ENCODE measurements at regions not wholly inside any gene's neighbourhood (a gene's known extent, or its start where the extent isn't known, plus 50 kb on each side); places are given as distances from the start of the nearest gene placed in this dataset.
A peak's percentile ranks its signal among the peaks of the same experiment; 100 is the strongest.

GRCh38 chr4:42315231-42315630 is 82.1 kb upstream of the SHISA3 start:
- TF ChIP-seq POLR2A (IDR thresholded peaks at IDR 0.05; ENCODE audit: low read depth, low read length) = no peak
- FAIRE-seq (no peak), DNase-seq (ENCODE audit: insufficient read length) (no peak)

GRCh38 chr4:42320822-42321388 is 76.4 kb upstream of the SHISA3 start:
- no peak for FAIRE-seq
- TF ChIP-seq POLR2A (IDR thresholded peaks at IDR 0.05; ENCODE audit: low read depth, low read length) (no peak), TAF1 (IDR thresholded peaks at IDR 0.05; ENCODE audit: borderline replicate concordance, low read depth, low read length) (no peak), POLR2AphosphoS5 (IDR thresholded peaks at IDR 0.05; ENCODE audit: low read depth, low read length) (no peak)
- DNase-seq (ENCODE audit: insufficient read length) = no peak

- DNase-seq (ENCODE audit: insufficient read length) (no peak), FAIRE-seq (no peak)
- TF ChIP-seq POLR2AphosphoS5 (IDR thresholded peaks at IDR 0.05; ENCODE audit: low read depth, low read length) (no peak), POLR2A (IDR thresholded peaks at IDR 0.05; ENCODE audit: low read depth, low read length) (no peak), TAF1 (IDR thresholded peaks at IDR 0.05; ENCODE audit: borderline replicate concordance, low read depth, low read length) (no peak)
These were observed 71.2 kb upstream of the SHISA3 start for GRCh38 chr4:42326040-42326439.

GRCh38 chr4:42326524-42326923 is 70.8 kb upstream of the SHISA3 start:
- FAIRE-seq (no peak), DNase-seq (ENCODE audit: insufficient read length) (no peak)
- TF ChIP-seq POLR2A (IDR thresholded peaks at IDR 0.05; ENCODE audit: low read depth, low read length) (no peak), POLR2AphosphoS5 (IDR thresholded peaks at IDR 0.05; ENCODE audit: low read depth, low read length) (no peak), TAF1 (IDR thresholded peaks at IDR 0.05; ENCODE audit: borderline replicate concordance, low read depth, low read length) (no peak)

GRCh38 chr4:42327323-42327722 is 70.0 kb upstream of the SHISA3 start:
- DNase-seq (ENCODE audit: insufficient read length) (no peak), FAIRE-seq (no peak)
- TF ChIP-seq POLR2AphosphoS5 (IDR thresholded peaks at IDR 0.05; ENCODE audit: low read depth, low read length) (no peak), POLR2A (IDR thresholded peaks at IDR 0.05; ENCODE audit: low read depth, low read length) (no peak), TAF1 (IDR thresholded peaks at IDR 0.05; ENCODE audit: borderline replicate concordance, low read depth, low read length) (no peak)

GRCh38 chr4:42328978-42329377 is 68.3 kb upstream of the SHISA3 start:
- TF ChIP-seq POLR2A (IDR thresholded peaks at IDR 0.05; ENCODE audit: low read depth, low read length) (no peak), TAF1 (IDR thresholded peaks at IDR 0.05; ENCODE audit: borderline replicate concordance, low read depth, low read length) (no peak), POLR2AphosphoS5 (IDR thresholded peaks at IDR 0.05; ENCODE audit: low read depth, low read length) (no peak)
- DNase-seq (ENCODE audit: insufficient read length) (no peak), FAIRE-seq (no peak)

- no peak for FAIRE-seq
- TF ChIP-seq POLR2AphosphoS5 (IDR thresholded peaks at IDR 0.05; ENCODE audit: low read depth, low read length) = no peak
- no peak for TF ChIP-seq TAF1 (IDR thresholded peaks at IDR 0.05; ENCODE audit: borderline replicate concordance, low read depth, low read length)
- TF ChIP-seq POLR2A (IDR thresholded peaks at IDR 0.05; ENCODE audit: low read depth, low read length) = no peak
- no peak for DNase-seq (ENCODE audit: insufficient read length)
These were observed 67.9 kb upstream of the SHISA3 start for GRCh38 chr4:42329421-42329820.

- no peak for DNase-seq (ENCODE audit: insufficient read length)
- TF ChIP-seq TAF1 (IDR thresholded peaks at IDR 0.05; ENCODE audit: borderline replicate concordance, low read depth, low read length) = no peak
- peak; percentile 81 for FAIRE-seq
These were observed 67.2 kb upstream of the SHISA3 start for GRCh38 chr4:42330002-42330592.

- FAIRE-seq (no peak), DNase-seq (ENCODE audit: insufficient read length) (no peak)
- TF ChIP-seq POLR2AphosphoS5 (IDR thresholded peaks at IDR 0.05; ENCODE audit: low read depth, low read length) (no peak), TAF1 (IDR thresholded peaks at IDR 0.05; ENCODE audit: borderline replicate concordance, low read depth, low read length) (no peak), POLR2A (IDR thresholded peaks at IDR 0.05; ENCODE audit: low read depth, low read length) (no peak)
These were observed 66.2 kb upstream of the SHISA3 start for GRCh38 chr4:42331040-42331439.

GRCh38 chr4:42331914-42332368 is 65.3 kb upstream of the SHISA3 start:
- no peak for DNase-seq (ENCODE audit: insufficient read length)
- TF ChIP-seq POLR2A (IDR thresholded peaks at IDR 0.05; ENCODE audit: low read depth, low read length) (no peak), TAF1 (IDR thresholded peaks at IDR 0.05; ENCODE audit: borderline replicate concordance, low read depth, low read length) (no peak), POLR2AphosphoS5 (IDR thresholded peaks at IDR 0.05; ENCODE audit: low read depth, low read length) (no peak)
- FAIRE-seq = peak; percentile 79

GRCh38 chr4:42339935-42340406 is 57.3 kb upstream of the SHISA3 start:
- FAIRE-seq = peak; percentile 74
- DNase-seq (ENCODE audit: insufficient read length) = no peak
- no peak for TF ChIP-seq POLR2AphosphoS5 (IDR thresholded peaks at IDR 0.05; ENCODE audit: low read depth, low read length)
- TF ChIP-seq POLR2A (IDR thresholded peaks at IDR 0.05; ENCODE audit: low read depth, low read length) = no peak
- TF ChIP-seq TAF1 (IDR thresholded peaks at IDR 0.05; ENCODE audit: borderline replicate concordance, low read depth, low read length) = no peak

- TF ChIP-seq POLR2AphosphoS5 (IDR thresholded peaks at IDR 0.05; ENCODE audit: low read depth, low read length) (no peak), POLR2A (IDR thresholded peaks at IDR 0.05; ENCODE audit: low read depth, low read length) (no peak), TAF1 (IDR thresholded peaks at IDR 0.05; ENCODE audit: borderline replicate concordance, low read depth, low read length) (no peak)
- DNase-seq (ENCODE audit: insufficient read length) (no peak), FAIRE-seq (no peak)
These were observed 55.7 kb upstream of the SHISA3 start for GRCh38 chr4:42341518-42342026.

All from GM12892 (cell line).